HepG2 (cell line): ENCODE measurements at regions not wholly inside any gene's neighbourhood (a gene's known extent, or its start where the extent isn't known, plus 50 kb on each side); places are given as distances from the start of the nearest gene placed in this dataset.

Source experiments
- ARID5B ChIP-seq: IDR thresholded peaks from 2 replicates; pipeline ENCODE4 v1.4.0; 2020; ENCODE audit warnings: mild to moderate bottlenecking, missing genetic modification reagents
- ARNT ChIP-seq: fragments of 450-650 bp; IDR thresholded peaks from 2 replicates; pipeline ENCODE4 v1.6.1; 2017
- DR1 ChIP-seq: sonication (generic); formaldehyde crosslinking; IDR thresholded peaks from 2 replicates; pipeline ENCODE4 v1.8.0; 2021; ENCODE audit warnings: mild to moderate bottlenecking, missing genetic modification reagents, inconsistent platforms
- FOXA3 ChIP-seq: IDR thresholded peaks from 2 replicates; pipeline ENCODE4 v1.6.1; 2016; ENCODE audit warnings: missing genetic modification reagents, missing compliant biosample characterization
- FOXK1 ChIP-seq: sonication (generic); formaldehyde crosslinking; IDR thresholded peaks from 2 replicates; pipeline ENCODE4 v1.4.0; 2020; ENCODE audit warnings: low read depth, missing genetic modification reagents, borderline replicate concordance
- FOXP1 ChIP-seq, 2 experiments: fragments of 450-650 bp in 1 of 2; IDR thresholded peaks; 2 replicates each; pipeline ENCODE4 v1.6.1; 2017 to 2018; ENCODE audit warnings: antibody characterized with exemption in 1 of 2
- GATAD2A ChIP-seq: IDR thresholded peaks from 2 replicates; pipeline ENCODE4 v1.6.1; 2016
- HMG20A ChIP-seq: IDR thresholded peaks from 2 replicates; pipeline ENCODE4 v1.6.1; 2016; ENCODE audit warnings: borderline replicate concordance
- HNF1A ChIP-seq, 2 experiments: sonication (generic) in 1 of 2; formaldehyde crosslinking in 1 of 2; IDR thresholded peaks; 2 replicates each; pipeline versions ENCODE4 v1.4.0 to v1.6.1; 2016 to 2020; ENCODE audit warnings: borderline replicate concordance in 1 of 2, low read depth in 1 of 2, mild to moderate bottlenecking in 1 of 2, missing genetic modification reagents in 1 of 2
- HNF4A ChIP-seq: sonication (generic); formaldehyde crosslinking; IDR thresholded peaks from 2 replicates; pipeline ENCODE4 v1.4.0; 2020; ENCODE audit warnings: missing genetic modification reagents
- IKZF4 ChIP-seq: sonication (generic); formaldehyde crosslinking; IDR thresholded peaks from 2 replicates; pipeline ENCODE4 v1.5.1; 2020; ENCODE audit warnings: borderline replicate concordance, mild to moderate bottlenecking, low read depth, missing genetic modification reagents; ENCODE audit errors: not compliant biosample characterization
- ISL2 ChIP-seq: sonication (generic); formaldehyde crosslinking; IDR thresholded peaks from 2 replicates; pipeline ENCODE4 v1.5.0; 2020; ENCODE audit warnings: missing genetic modification reagents
- KDM1A ChIP-seq: IDR thresholded peaks from 2 replicates; pipeline ENCODE4 v1.6.1; 2016; ENCODE audit warnings: missing compliant biosample characterization
- KDM6A ChIP-seq: IDR thresholded peaks from 2 replicates; pipeline ENCODE4 v1.6.1; 2016; ENCODE audit warnings: low read depth
- LCORL ChIP-seq, 2 experiments: fragments of 450-650 bp in 1 of 2; sonication (generic) in 1 of 2; formaldehyde crosslinking in 1 of 2; IDR thresholded peaks; 2 replicates each; pipeline versions ENCODE4 v1.5.0 to v1.6.1; 2017 to 2020; ENCODE audit warnings: antibody characterized with exemption in 1 of 2, missing genetic modification reagents in 1 of 2
- POGZ ChIP-seq: sonication (generic); formaldehyde crosslinking; IDR thresholded peaks from 2 replicates; pipeline ENCODE4 v1.4.0; 2020; ENCODE audit warnings: mild to moderate bottlenecking, missing genetic modification reagents
- SIX1 ChIP-seq: sonication (generic); formaldehyde crosslinking; IDR thresholded peaks from 2 replicates; pipeline ENCODE4 v1.4.0; 2020; ENCODE audit warnings: missing genetic modification reagents, borderline replicate concordance
- ZNF331 ChIP-seq: sonication (generic); formaldehyde crosslinking; IDR thresholded peaks from 2 replicates; pipeline ENCODE4 v1.4.0; 2020; ENCODE audit warnings: missing genetic modification reagents
- ZNF614 ChIP-seq: IDR thresholded peaks from 2 replicates; pipeline ENCODE4 v1.6.1; 2018; ENCODE audit warnings: missing biosample characterization, missing genetic modification reagents, inconsistent platforms, borderline replicate concordance
- TF ChIP-seq, protein P1 (sequence below): IDR thresholded peaks from 2 replicates; pipeline ENCODE4 v1.6.1; 2016; ENCODE audit warnings: mild to moderate bottlenecking

DNA sequence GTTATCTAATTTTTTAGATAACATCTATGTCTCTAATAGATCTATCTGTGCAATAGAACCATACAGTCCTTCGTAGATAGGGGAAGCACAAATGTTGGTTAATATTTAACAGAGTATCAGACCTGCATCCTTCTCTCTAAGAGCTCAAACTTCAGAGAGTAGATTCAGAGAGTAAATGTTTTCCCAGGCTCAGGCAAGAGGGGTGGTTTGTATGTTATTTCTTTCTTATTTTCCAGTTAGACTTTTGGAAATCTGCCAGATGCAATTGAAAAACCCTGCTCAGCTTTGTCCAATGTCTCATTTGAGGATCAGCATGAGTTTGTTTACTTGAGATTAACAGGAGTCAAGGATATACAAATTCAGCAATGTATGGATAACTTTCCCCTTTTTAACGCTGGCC is 361.9 kb downstream of the BCKDHB start (continued):
- TF ChIP-seq ISL2 (CRISPR knock-in tag) (peak; percentile 53; the same call in 1 of the 2 replicates), ZNF331 (CRISPR knock-in tag) (peak; percentile 95), KDM1A (no peak), ARNT (no peak), DR1 (no peak), POGZ (CRISPR knock-in tag) (peak; percentile 34; the same call in 1 of the 2 replicates), KDM6A (peak; percentile 29; the same call in 1 of the 2 replicates), GATAD2A (peak; percentile 79), HMG20A (peak; percentile 70; the same call in 1 of the 2 replicates), SIX1 (CRISPR knock-in tag) (0 out of 2 replicates have a peak, but pooled peaks have one; percentile 34), FOXK1 (CRISPR knock-in tag) (0 out of 2 replicates have a peak, but pooled peaks have one; percentile 12), ARID5B (CRISPR knock-in tag) (peak; percentile 85), FOXA3 (CRISPR knock-in tag) (peak; percentile 41; the same call in 1 of the 2 replicates), HNF4A (0 out of 2 replicates have a peak, but pooled peaks have one; percentile 35), IKZF4 (CRISPR knock-in tag) (no peak), ZNF614 (CRISPR knock-in tag) (peak; percentile 59; the same call in 1 of the 2 replicates), LCORL (IDR thresholded peaks at IDR 0.05) (no peak), LCORL (CRISPR knock-in tag; IDR thresholded peaks at IDR 0.05) (0 out of 2 replicates have a peak, but pooled peaks have one; percentile 29), FOXP1 (IDR thresholded peaks at IDR 0.05) (no peak), FOXP1 (CRISPR knock-in tag; IDR thresholded peaks at IDR 0.05) (peak; percentile 82), HNF1A (IDR thresholded peaks at IDR 0.05; ENCODE audit: low read depth) (peak; percentile 89), HNF1A (CRISPR knock-in tag; IDR thresholded peaks at IDR 0.05; ENCODE audit: borderline replicate concordance) (peak; percentile 80; the same call in 1 of the 2 replicates)
- TF ChIP-seq, protein P1, sequence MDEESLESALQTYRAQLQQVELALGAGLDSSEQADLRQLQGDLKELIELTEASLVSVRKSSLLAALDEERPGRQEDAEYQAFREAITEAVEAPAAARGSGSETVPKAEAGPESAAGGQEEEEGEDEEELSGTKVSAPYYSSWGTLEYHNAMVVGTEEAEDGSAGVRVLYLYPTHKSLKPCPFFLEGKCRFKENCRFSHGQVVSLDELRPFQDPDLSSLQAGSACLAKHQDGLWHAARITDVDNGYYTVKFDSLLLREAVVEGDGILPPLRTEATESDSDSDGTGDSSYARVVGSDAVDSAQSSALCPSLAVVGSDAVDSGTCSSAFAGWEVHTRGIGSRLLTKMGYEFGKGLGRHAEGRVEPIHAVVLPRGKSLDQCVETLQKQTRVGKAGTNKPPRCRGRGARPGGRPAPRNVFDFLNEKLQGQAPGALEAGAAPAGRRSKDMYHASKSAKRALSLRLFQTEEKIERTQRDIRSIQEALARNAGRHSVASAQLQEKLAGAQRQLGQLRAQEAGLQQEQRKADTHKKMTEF (CRISPR knock-in tag) = peak; percentile 52
